Hepatocyte (in vitro differentiated cells): ENCODE measurements at regions not wholly inside any gene's neighbourhood (a gene's known extent, or its start where the extent isn't known, plus 50 kb on each side); places are given as distances from the start of the nearest gene placed in this dataset.

Source experiments
- DNase-seq: peaks from one replicate; pipeline ENCODE4 v3.0.0-alpha.2; 2016; ENCODE audit warnings: low spot score
- H2AFZ ChIP-seq: fragments of 200-600 bp; sonication (generic); 2 replicates; pipeline ENCODE4 v1.6.0; 2016; ENCODE audit warnings: antibody characterized with exemption, mild to moderate bottlenecking
- H3K27ac ChIP-seq: fragments of 200-600 bp; sonication (generic); 2 replicates; pipeline ENCODE4 v1.5.1; 2016; ENCODE audit warnings: mild to moderate bottlenecking
- H3K27me3 ChIP-seq: fragments of 200-600 bp; sonication (generic); 2 replicates; pipeline ENCODE4 v1.6.1; 2016
- H3K36me3 ChIP-seq: fragments of 200-600 bp; sonication (generic); replicated peaks from 2 replicates; pipeline ENCODE4 v1.5.1; 2016; ENCODE audit warnings: low read depth; ENCODE audit not compliant: insufficient read depth
- H3K4me1 ChIP-seq: fragments of 200-600 bp; sonication (generic); 2 replicates; pipeline ENCODE4 v1.5.1; 2016; ENCODE audit warnings: mild to moderate bottlenecking, moderate library complexity; ENCODE audit not compliant: insufficient read depth
- H3K4me2 ChIP-seq: fragments of 200-600 bp; sonication (generic); 2 replicates; pipeline ENCODE4 v1.6.0; 2016
- H3K4me3 ChIP-seq: fragments of 200-600 bp; sonication (generic); 2 replicates; pipeline ENCODE4 v1.5.1; 2016; ENCODE audit warnings: mild to moderate bottlenecking
- H3K79me2 ChIP-seq: fragments of 200-600 bp; sonication (generic); 2 replicates; pipeline ENCODE4 v1.6.0; 2017; ENCODE audit warnings: mild to moderate bottlenecking
- H3K9me2 ChIP-seq: fragments of 200-600 bp; sonication (generic); replicated peaks from 2 replicates; pipeline ENCODE4 v1.6.0; 2017; ENCODE audit warnings: mild to moderate bottlenecking; ENCODE audit not compliant: insufficient read depth
- H3K9me3 ChIP-seq: fragments of 200-600 bp; sonication (generic); 2 replicates; pipeline ENCODE4 v1.5.1; 2016; ENCODE audit warnings: low read depth, mild to moderate bottlenecking
- H4K20me1 ChIP-seq: fragments of 200-600 bp; sonication (generic); 2 replicates; pipeline ENCODE4 v1.6.0; 2016; ENCODE audit warnings: mild to moderate bottlenecking; ENCODE audit not compliant: insufficient read depth, poor library complexity, severe bottlenecking
- EZH2 ChIP-seq: fragments of 200-600 bp; sonication (generic); IDR thresholded peaks from 2 replicates; pipeline ENCODE4 v1.6.1; 2016; ENCODE audit warnings: antibody characterized with exemption, mild to moderate bottlenecking, borderline replicate concordance
- EZH2phosphoT487 ChIP-seq: fragments of 200-600 bp; sonication (generic); IDR thresholded peaks from one replicate; pipeline ENCODE4 v1.6.1; 2018; ENCODE audit warnings: antibody characterized with exemption, mild to moderate bottlenecking, low read depth, moderate library complexity; ENCODE audit not compliant: unreplicated experiment, severe bottlenecking
- whole genome bisulfite sequencing: methylation state at CpG from one replicate; pipeline ENCODE4 v1.1.6; 2016; ENCODE audit warnings: low lambda C conversion rate; ENCODE audit errors: missing lambda C conversion rate; 5-methylcytosine and 5-hydroxymethylcytosine counted together
- TF ChIP-seq, protein P1 (sequence below): fragments of 200-600 bp; sonication (generic); IDR thresholded peaks from 2 replicates; pipeline ENCODE4 v1.5.1; 2016; ENCODE audit warnings: antibody characterized with exemption, mild to moderate bottlenecking; ENCODE audit not compliant: poor library complexity

DNA sequence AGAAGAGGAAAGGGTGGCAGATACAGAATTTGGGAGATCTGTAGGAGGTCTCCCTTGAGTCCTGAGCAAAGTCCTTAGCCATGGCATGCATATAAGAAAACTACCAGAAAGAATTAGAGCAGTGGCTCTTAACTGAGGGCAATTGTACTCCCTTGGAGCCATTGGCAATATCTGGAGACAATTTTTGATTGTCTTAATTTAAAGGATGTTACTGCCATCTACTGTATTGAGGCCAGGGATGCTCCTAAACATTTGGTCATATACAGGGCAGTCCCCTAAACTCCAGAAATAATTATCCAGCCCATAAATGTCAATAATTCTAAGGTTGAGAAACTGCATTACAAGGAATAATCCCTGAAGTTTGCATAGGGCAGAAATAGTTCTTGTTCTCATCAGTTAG, 136.4 kb upstream of the ODAD2 start:
- Histone ChIP-seq H3K79me2 (no peaks in the 10 kb centered on the region), H3K9me3 (no peaks in the 10 kb centered on the region), H4K20me1 (no peaks in the 10 kb centered on the region), H3K27ac (no peak overlapping the region), H3K36me3 (no peaks in the 10 kb centered on the region), H3K4me3 (no peak overlapping the region), H3K4me2 (no peak overlapping the region), H3K9me2 (no peaks in the 10 kb centered on the region), H3K4me1 (no peaks in the 10 kb centered on the region), H2AFZ (no peak overlapping the region), H3K27me3 (no peaks in the 10 kb centered on the region)
- no peak for DNase-seq
- TF ChIP-seq EZH2phosphoT487 = no peak
- TF ChIP-seq EZH2 = no peak
- TF ChIP-seq, protein P1, sequence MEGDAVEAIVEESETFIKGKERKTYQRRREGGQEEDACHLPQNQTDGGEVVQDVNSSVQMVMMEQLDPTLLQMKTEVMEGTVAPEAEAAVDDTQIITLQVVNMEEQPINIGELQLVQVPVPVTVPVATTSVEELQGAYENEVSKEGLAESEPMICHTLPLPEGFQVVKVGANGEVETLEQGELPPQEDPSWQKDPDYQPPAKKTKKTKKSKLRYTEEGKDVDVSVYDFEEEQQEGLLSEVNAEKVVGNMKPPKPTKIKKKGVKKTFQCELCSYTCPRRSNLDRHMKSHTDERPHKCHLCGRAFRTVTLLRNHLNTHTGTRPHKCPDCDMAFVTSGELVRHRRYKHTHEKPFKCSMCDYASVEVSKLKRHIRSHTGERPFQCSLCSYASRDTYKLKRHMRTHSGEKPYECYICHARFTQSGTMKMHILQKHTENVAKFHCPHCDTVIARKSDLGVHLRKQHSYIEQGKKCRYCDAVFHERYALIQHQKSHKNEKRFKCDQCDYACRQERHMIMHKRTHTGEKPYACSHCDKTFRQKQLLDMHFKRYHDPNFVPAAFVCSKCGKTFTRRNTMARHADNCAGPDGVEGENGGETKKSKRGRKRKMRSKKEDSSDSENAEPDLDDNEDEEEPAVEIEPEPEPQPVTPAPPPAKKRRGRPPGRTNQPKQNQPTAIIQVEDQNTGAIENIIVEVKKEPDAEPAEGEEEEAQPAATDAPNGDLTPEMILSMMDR = no peak

GRCh38 chr10:28130267-28130666, 131.4 kb upstream of the ODAD2 start:
- Histone ChIP-seq H3K4me3 (no peak overlapping the region), H3K9me3 (no peaks in the 10 kb centered on the region), H3K27me3 (no peaks in the 10 kb centered on the region), H3K4me2 (no peak overlapping the region), H3K4me1 (no peaks in the 10 kb centered on the region), H2AFZ (no peak overlapping the region), H4K20me1 (no peaks in the 10 kb centered on the region), H3K36me3 (no peaks in the 10 kb centered on the region), H3K27ac (no peak overlapping the region), H3K79me2 (no peaks in the 10 kb centered on the region), H3K9me2 (no peaks in the 10 kb centered on the region)
- no peak for DNase-seq
- no peak for TF ChIP-seq EZH2phosphoT487
- TF ChIP-seq, protein P1 = no peak
- WGBS = 69% methylated on average over 3 of the region's 3 CpGs

- TF ChIP-seq EZH2phosphoT487 = no peak
- WGBS = 97% methylated on average over 3 of the region's 3 CpGs
- no peaks in the 10 kb centered on the region for H3K27me3 ChIP-seq
Observed at GRCh38 chr10:28127881-28128280, 129.0 kb upstream of the ODAD2 start.

DNA sequence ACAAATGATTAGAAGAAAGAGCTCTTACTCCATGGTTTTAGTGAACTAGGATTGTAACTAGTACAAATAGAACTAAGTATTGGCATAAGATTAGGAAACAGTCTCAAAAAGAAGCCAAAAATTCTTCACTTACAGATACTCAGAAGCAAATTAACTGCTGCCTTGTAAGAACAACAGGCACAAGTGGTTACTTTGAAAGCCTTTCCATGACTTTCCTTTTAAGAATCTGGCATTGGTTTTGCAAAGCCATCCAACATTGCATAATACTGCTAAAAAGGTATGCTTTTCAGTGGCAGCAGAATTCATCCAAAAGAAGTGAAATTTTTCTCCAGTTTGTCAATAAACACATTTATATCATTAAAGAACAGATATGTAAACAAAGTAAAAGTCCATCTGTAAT, 126.8 kb upstream of the ODAD2 start:
- H3K27ac ChIP-seq = no peak overlapping the region
- no peak for DNase-seq
- H3K36me3 ChIP-seq = no peaks in the 10 kb centered on the region
- H3K79me2 ChIP-seq = no peaks in the 10 kb centered on the region
- H2AFZ ChIP-seq = no peak overlapping the region
- no peak overlapping the region for H3K4me2 ChIP-seq
- no peaks in the 10 kb centered on the region for H3K4me1 ChIP-seq
- no peaks in the 10 kb centered on the region for H3K9me2 ChIP-seq
- H3K9me3 ChIP-seq = no peaks in the 10 kb centered on the region
- no peak overlapping the region for H3K4me3 ChIP-seq
- TF ChIP-seq, protein P1 = no peak
- TF ChIP-seq EZH2phosphoT487 = no peak
- no peak for TF ChIP-seq EZH2
- no peaks in the 10 kb centered on the region for H3K27me3 ChIP-seq
- no peaks in the 10 kb centered on the region for H4K20me1 ChIP-seq

More at GRCh38 chr10:28127881-28128280, 129.0 kb upstream of the ODAD2 start:
- Histone ChIP-seq H3K27ac (no peak overlapping the region), H3K4me3 (no peak overlapping the region), H3K4me1 (no peaks in the 10 kb centered on the region), H3K4me2 (no peak overlapping the region), H3K79me2 (no peaks in the 10 kb centered on the region), H4K20me1 (no peaks in the 10 kb centered on the region), H3K9me2 (no peaks in the 10 kb centered on the region), H3K9me3 (no peaks in the 10 kb centered on the region), H2AFZ (no peak overlapping the region), H3K36me3 (no peaks in the 10 kb centered on the region)
- DNase-seq = no peak
